Stimulated activated CD8-positive, alpha-beta memory T cell treated with anti-CD3 and anti-CD28 coated beads, Interleukin-12 subunit alpha, Interleukin-12 subunit beta, amount 100 ng/mL, for 24 hours (primary cell): ENCODE measurements at regions not wholly inside any gene's neighbourhood (a gene's known extent, or its start where the extent isn't known, plus 50 kb on each side); places are given as distances from the start of the nearest gene placed in this dataset.

Experiments
- DNase-seq: peaks from one replicate; pipeline ENCODE4 v3.0.0-alpha.2; 2020; ENCODE audit errors: extremely low read depth

GRCh38 chr4:60134099-60134498 is 1066.0 kb upstream of the ADGRL3 start:
- DNase-seq, result no peak

DNA sequence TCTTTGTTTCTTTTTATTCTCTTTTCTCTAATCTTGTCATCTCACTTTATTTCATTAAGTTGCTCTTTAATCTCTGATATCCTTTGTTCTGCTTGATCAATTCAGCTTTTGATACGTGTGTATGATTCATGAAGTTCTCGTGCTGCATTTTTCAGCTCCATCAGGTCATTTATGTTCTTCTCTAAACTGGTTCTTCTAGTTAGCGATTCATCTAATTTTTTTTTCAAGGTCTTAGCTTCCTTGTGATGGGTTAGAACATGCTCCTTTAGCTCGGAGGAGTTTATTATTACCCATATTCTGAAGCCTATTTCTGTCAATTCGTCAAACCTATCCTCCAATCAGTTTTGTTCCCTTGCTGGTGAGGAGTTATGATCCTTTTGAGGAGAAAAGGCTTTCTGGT is 1045.0 kb upstream of the ADGRL3 start:
- DNase-seq, result no peak

- DNase-seq, result no peak
These were observed 1027.0 kb upstream of the ADGRL3 start for GRCh38 chr4:60173103-60173502.

DNA sequence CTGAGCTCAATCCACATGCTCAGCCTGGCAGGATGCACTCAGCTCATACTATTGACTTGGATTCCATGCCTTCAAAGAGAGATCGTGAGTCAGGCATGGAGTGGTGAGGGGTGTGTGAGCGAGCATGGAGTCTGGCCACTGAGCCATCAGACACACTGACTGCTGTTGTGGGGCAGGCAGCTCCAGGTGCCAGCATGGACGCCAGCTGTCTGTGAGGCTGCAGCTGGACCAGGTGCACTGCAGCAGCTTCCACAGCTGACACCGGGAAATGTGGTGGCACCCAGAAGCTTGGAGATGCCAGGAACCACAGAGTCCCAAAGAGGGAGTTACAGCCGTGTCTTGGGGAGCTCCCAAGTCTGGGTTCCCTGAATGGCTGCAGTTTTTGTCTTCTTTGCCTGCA is 1026.4 kb upstream of the ADGRL3 start:
- no peak for DNase-seq

DNA sequence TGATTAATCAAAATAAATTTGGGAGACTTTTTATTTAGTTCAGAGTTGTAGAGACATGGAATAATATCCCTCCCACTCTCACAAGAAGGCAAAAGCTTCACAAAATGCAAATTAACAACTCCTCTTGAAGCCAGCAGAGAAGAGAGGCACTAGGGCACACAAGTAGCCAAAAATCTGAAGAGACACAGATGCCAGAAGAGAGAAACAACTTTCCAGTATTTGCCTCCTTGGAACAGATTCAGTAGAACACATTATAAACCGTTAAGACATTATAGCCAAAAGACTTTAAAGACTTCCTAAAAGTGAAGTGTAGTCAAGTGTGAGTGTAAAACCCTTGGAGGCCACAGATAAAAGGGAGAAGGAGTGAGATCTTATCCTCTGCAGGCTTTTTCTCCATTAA is 1024.9 kb upstream of the ADGRL3 start:
- DNase-seq, result no peak

- DNase-seq, result no peak
These were observed 1012.7 kb upstream of the ADGRL3 start for GRCh38 chr4:60187428-60187827.

DNA sequence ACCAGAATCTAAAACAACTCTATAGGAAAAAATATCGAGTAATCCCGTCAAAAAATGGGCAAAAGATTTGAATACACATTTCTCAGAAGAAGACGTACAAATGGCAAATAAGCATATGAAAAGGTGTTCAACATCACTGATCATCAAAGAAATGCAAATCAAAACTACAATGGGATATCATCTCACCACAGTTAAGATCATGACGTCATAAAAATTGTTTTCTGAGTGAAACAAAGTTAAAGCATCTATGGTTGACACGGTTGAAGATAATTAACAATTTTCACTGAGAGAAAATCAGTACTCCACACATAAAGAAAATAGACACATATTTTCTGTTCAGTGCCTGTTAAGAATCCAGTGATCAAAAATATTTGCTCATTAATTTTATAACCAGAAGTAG is 1010.8 kb upstream of the ADGRL3 start:
- no peak for DNase-seq

- DNase-seq, result no peak
These were observed 1005.9 kb upstream of the ADGRL3 start for GRCh38 chr4:60194214-60194613.

DNA sequence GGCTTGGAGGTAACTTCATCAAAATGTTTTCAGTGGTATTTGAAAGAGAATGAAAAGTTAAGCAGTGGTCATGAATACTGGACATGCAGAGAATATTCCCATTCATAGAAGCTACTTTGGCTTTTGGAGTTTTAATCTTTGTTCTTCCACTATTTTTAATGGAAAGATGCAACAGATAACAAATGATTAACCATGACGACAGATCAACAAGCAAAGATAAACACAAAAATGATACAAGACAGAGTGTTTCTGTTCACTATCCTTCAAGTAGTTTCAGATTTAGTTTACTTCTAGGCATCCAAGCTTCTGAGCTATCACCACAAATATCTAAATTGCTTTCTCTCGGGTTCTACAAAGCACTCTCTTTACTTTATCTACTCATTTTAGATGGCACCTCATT is 1004.9 kb upstream of the ADGRL3 start:
- no peak for DNase-seq

DNA sequence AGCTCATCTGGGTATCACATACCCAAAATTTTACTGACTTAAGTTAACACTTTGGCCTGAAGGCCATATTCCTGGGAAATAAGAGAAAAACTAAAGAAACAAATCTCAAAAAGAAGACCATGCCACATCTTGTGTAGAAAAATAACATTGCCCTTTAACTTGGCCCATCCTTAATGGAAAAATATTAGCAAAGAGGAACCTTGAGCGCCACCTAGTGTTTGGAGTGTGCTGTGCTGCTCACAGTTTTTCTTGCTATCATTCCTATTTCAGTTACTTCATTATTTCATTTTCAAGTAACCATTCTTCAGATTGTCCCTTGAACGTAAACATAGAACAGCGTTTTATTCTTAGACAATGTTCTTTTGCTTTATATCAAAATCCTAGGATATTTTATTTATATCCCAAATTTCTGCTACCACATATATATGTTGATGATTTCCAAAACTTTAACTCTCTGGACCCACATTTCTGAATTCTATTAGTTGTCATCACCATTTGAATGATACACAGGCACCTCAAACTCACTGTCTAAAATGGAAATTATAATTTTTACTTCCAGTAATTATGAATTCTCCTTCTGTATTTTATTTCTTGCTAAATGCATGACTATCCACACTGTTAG is 999.0 kb upstream of the ADGRL3 start:
- DNase-seq, result peak; percentile 3

- no peak for DNase-seq
These were observed 990.5 kb upstream of the ADGRL3 start for GRCh38 chr4:60209588-60209987.

- no peak for DNase-seq
These were observed 984.2 kb upstream of the ADGRL3 start for GRCh38 chr4:60215906-60216305.

GRCh38 chr4:60216752-60217151 is 983.4 kb upstream of the ADGRL3 start:
- no peak for DNase-seq

GRCh38 chr4:60221866-60222265 is 978.3 kb upstream of the ADGRL3 start:
- DNase-seq, result no peak

DNA sequence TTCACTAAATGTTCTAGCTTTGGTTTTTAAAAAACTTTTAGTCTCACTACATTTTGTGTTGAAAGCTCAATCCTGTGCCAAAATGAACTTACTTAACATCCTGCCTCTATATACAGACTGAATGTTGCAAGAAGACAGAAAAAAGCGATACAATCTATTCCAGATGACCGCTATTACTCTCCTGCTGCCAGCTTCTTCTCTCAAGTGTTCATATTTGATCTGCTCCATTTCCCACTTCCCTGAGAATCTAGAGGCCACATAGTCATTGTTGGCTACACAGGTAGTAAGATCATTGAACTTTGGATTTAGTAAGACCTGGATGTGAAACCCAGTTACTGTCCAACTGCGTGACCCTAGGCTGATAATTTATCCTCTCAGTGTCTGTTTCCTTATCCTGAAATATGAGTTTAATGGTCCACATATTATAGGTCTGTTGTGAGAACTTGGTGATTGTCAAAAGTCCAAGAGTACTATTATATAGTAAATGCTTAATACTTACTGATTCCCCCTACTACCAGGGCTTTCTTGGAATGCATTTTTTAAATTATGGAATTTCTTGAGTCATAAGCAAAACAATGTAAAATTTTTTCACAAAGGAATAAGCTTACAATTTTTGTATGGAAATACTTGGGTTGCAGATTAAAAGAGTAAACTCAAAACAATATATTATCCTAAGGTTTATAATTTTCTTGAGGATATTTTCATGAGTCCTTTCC is 976.8 kb upstream of the ADGRL3 start:
- DNase-seq, result no peak

GRCh38 chr4:60241866-60242265 is 958.3 kb upstream of the ADGRL3 start:
- no peak for DNase-seq

DNA sequence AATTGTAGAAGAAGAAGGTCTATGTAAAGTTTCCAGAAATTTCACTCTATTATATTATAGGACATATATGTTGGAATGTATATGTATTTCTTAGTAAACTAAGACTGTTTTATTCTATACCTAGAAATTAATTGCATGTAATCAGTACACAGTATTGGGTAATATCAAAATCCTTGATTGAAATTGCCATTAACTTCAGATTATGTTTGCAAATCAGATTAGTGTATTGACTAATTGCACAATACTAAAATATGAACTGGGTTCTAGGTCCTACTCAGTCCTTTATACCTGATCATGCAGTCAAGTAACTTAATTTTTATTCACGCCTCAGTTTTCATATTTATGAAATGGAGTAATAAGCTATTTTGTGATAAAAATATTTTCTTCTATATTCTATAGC is 950.3 kb upstream of the ADGRL3 start:
- no peak for DNase-seq

- no peak for DNase-seq
These were observed 949.5 kb upstream of the ADGRL3 start for GRCh38 chr4:60250657-60251056.

- DNase-seq, result no peak
These were observed 940.3 kb upstream of the ADGRL3 start for GRCh38 chr4:60259781-60260180.

DNA sequence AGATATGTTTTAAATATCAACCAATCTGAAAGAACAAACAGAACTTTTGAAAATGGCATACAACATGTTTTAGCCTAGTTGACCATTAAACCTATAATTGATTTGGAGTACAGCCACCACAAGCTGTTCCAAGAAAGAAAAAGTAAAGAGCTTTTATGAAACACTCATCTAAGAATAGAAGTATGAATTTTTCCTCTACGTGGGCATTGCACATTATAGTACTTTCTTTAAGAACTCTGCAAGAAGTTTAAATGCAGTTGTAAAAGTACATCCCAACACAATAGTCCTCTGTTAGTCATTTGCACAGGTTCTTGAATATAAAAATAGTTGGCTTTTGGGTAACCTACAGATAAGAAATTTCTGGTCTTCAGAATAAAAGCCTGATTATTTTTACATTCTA is 933.6 kb upstream of the ADGRL3 start:
- no peak for DNase-seq

GRCh38 chr4:60296386-60296785 is 903.7 kb upstream of the ADGRL3 start:
- DNase-seq, result no peak

- DNase-seq, result no peak
These were observed 886.4 kb upstream of the ADGRL3 start for GRCh38 chr4:60313611-60314178.

- no peak for DNase-seq
These were observed 885.7 kb upstream of the ADGRL3 start for GRCh38 chr4:60314416-60314815.

GRCh38 chr4:60315586-60315985 is 884.5 kb upstream of the ADGRL3 start:
- DNase-seq, result no peak
